Skeletal muscle cell (primary cell): ENCODE measurements at regions not wholly inside any gene's neighbourhood (a gene's known extent, or its start where the extent isn't known, plus 50 kb on each side); places are given as distances from the start of the nearest gene placed in this dataset.

Source experiments
- DNase-seq: peaks from one replicate; pipeline ENCODE4 v3.0.0-alpha.2; 2010; ENCODE audit warnings: low read depth
- H3K4me3 ChIP-seq: 2 replicates; pipeline ENCODE4 v1.5.1; 2011; ENCODE audit warnings: low read depth, mild to moderate bottlenecking, control low read depth, low read length, moderate library complexity

GRCh38 chr6:48280035-48280620 lies 169.1 kb upstream of the PTCHD4 start:
- DNase-seq = no peak
- H3K4me3 ChIP-seq = no peak overlapping the region

GRCh38 chr6:48278261-48278660 lies 167.3 kb upstream of the PTCHD4 start:
- no peak overlapping the region for H3K4me3 ChIP-seq
- no peak for DNase-seq

- no peak for DNase-seq
- no peak overlapping the region for H3K4me3 ChIP-seq
Observed at GRCh38 chr6:48272518-48272917, 161.5 kb upstream of the PTCHD4 start.

- no peak overlapping the region for H3K4me3 ChIP-seq
- DNase-seq = no peak
Observed at GRCh38 chr6:48255094-48255493, 144.1 kb upstream of the PTCHD4 start.

- DNase-seq = no peak
- H3K4me3 ChIP-seq = no peak overlapping the region
Observed at GRCh38 chr6:48249071-48249470, 138.1 kb upstream of the PTCHD4 start.

- no peak for DNase-seq
Observed at GRCh38 chr6:48243071-48243470, 132.1 kb upstream of the PTCHD4 start.

GRCh38 chr6:48240287-48240686 lies 129.3 kb upstream of the PTCHD4 start:
- no peak overlapping the region for H3K4me3 ChIP-seq
- no peak for DNase-seq

More at GRCh38 chr6:48243071-48243470, 132.1 kb upstream of the PTCHD4 start:
- H3K4me3 ChIP-seq = no peak overlapping the region

GRCh38 chr6:48236375-48236774 lies 125.4 kb upstream of the PTCHD4 start:
- no peak for DNase-seq
- no peak overlapping the region for H3K4me3 ChIP-seq

GRCh38 chr6:48233063-48233462 lies 122.1 kb upstream of the PTCHD4 start:
- H3K4me3 ChIP-seq = no peak overlapping the region
- DNase-seq = no peak

- no peak for DNase-seq
- no peak overlapping the region for H3K4me3 ChIP-seq
Observed at GRCh38 chr6:48229841-48230240, 118.8 kb upstream of the PTCHD4 start.

GRCh38 chr6:48222241-48222640 lies 111.2 kb upstream of the PTCHD4 start:
- no peak for DNase-seq
- H3K4me3 ChIP-seq = no peak overlapping the region

- H3K4me3 ChIP-seq = no peak overlapping the region
- no peak for DNase-seq
Observed at GRCh38 chr6:48213076-48213788, 102.2 kb upstream of the PTCHD4 start.

GRCh38 chr6:48212501-48212900 lies 101.5 kb upstream of the PTCHD4 start:
- DNase-seq = no peak
- H3K4me3 ChIP-seq = no peak overlapping the region

- DNase-seq = no peak
- H3K4me3 ChIP-seq = no peak overlapping the region
Observed at GRCh38 chr6:48206091-48206490, 95.1 kb upstream of the PTCHD4 start.

- DNase-seq = no peak
- H3K4me3 ChIP-seq = no peak overlapping the region
Observed at GRCh38 chr6:48200869-48201390, 89.9 kb upstream of the PTCHD4 start.

GRCh38 chr6:48199499-48199898 lies 88.5 kb upstream of the PTCHD4 start:
- no peak overlapping the region for H3K4me3 ChIP-seq
- no peak for DNase-seq

- H3K4me3 ChIP-seq = no peak overlapping the region
- no peak for DNase-seq
Observed at GRCh38 chr6:48197941-48198340, 86.9 kb upstream of the PTCHD4 start.

- DNase-seq = no peak
Observed at GRCh38 chr6:48194596-48195295, 83.7 kb upstream of the PTCHD4 start.

GRCh38 chr6:48188158-48188557 lies 77.2 kb upstream of the PTCHD4 start:
- no peak overlapping the region for H3K4me3 ChIP-seq
- DNase-seq = no peak

More at GRCh38 chr6:48194596-48195295, 83.7 kb upstream of the PTCHD4 start:
- H3K4me3 ChIP-seq = no peak overlapping the region

GRCh38 chr6:48186746-48187145 lies 75.7 kb upstream of the PTCHD4 start:
- H3K4me3 ChIP-seq = no peak overlapping the region
- no peak for DNase-seq
